ENCODE measurements at regions not wholly inside any gene's neighbourhood (a gene's known extent, or its start where the extent isn't known, plus 50 kb on each side); places are given as distances from the start of the nearest gene placed in this dataset.

- DNase-seq: no peak
These were observed 315.6 kb downstream of the RDH14 start for GRCh38 chr2:18244845-18245244.

DNA sequence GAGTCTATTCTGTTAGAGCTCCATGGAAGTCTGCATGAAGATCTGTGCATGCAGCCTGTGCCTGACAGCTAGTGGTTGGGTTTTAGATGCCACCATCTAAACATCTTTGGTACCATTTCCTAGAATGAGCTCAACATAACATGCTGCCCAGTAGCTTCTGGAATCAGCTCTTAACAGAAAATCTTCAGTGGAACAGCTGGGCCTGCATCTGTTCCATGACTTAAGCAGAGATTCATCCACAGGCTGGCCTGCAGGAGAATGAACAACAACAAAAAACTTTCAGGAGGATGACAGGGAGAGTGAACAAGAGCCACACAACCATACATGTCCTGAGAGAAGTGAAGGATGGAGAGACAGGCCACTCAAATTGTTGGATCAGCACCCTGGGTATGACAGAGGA, 316.6 kb downstream of the RDH14 start:
- no peak for DNase-seq

DNA sequence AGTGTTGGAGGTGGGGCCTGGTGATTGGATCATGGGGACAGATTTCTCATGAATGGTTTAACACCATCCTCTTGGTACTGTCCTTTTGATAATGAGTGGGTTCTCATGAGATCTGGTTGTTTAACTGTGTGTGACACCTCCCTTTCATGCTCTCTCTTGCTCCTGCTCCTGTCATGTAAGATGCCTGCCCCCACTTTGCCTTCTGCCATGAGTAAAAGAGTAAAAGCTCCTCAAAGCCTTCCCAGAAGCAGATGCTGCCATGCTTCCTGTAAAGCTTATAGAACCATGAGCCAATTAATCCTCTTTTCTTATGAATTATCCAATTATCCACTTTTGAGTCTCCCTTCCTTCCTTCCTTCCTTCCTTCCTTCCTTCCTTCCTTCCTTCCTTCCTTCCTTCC, 317.7 kb downstream of the RDH14 start:
- DNase-seq: no peak

GRCh38 chr2:18238209-18238608, 322.2 kb downstream of the RDH14 start:
- no peak for DNase-seq

DNA sequence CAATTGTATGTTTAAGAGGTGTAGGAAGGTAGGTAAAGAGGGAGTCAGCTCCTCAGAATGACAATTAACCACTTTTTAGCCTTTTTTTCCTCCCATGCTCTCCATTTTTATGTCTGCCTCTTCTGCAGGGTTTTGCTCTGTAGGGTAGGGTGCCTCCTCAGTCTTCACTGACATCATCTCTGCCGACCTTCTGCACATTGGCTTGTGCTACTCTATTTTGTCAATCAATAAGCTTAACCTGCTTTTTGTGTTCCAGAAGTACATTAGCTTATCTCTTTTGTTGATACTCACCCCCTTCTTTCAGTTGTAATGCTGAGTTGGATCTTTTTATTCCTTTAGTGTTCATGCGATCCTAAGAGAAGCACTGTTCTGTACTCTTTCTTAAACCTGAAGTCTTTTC, 323.2 kb downstream of the RDH14 start:
- DNase-seq: no peak

DNA sequence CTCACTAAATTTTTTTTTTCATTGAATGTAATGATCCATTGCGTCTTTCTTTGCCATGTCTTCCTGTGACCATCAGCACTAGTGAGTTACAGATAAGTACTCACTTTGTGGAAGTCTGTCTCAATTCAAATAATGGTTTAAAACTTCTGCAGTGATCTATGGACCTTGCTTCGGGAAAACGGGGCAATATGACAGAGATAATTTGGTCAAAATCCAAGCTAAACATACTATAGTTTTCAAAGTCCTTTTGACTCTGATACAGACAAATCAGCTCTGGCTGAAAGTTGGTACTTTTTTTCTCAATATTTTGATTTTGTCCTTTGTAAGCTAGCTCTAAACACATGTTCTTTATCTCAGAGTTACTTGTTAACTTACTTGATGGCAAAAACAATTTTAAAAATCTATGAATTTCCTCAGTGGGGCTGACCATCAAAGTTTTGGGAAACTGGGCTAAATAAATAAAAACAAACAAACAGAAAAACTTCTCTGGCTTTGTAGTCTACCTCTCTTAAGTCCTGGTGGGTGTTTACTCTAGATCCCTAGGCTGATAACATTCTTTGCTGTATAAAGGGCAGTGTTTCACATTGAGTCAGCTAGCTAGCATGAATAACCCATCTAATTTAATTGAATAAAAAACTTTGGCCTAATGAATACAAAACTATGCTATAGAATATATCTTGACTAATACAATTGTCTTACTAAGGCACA, 327.6 kb downstream of the RDH14 start:
- DNase-seq: no peak

- no peak for DNase-seq
These were observed 329.8 kb downstream of the RDH14 start for GRCh38 chr2:18230668-18231067.

- no peak for DNase-seq
These were observed 340.8 kb downstream of the RDH14 start for GRCh38 chr2:18219676-18220075.

GRCh38 chr2:18218160-18218933, 339.9 kb downstream of the KCNS3 start:
- no peak for DNase-seq

DNA sequence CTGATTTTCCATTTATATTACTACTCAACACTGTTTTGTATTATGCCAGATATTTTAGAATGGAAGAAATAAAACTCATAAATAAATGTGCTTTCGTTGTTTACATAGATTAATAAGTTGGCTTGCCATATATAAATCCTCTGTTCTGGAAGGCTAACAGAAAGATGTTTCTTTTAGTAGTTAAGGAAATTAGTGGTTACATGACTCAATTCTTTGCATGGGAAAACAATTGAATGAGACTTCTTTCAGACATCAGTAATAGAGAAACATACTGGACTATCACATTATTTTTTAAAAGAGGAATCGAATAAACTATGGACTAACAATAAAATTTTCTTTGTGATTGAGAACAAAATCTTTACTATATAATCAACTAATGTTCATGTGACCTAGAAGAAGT, 336.5 kb downstream of the KCNS3 start:
- no peak for DNase-seq

- no peak for DNase-seq
These were observed 335.5 kb downstream of the KCNS3 start for GRCh38 chr2:18213986-18214385.

DNA sequence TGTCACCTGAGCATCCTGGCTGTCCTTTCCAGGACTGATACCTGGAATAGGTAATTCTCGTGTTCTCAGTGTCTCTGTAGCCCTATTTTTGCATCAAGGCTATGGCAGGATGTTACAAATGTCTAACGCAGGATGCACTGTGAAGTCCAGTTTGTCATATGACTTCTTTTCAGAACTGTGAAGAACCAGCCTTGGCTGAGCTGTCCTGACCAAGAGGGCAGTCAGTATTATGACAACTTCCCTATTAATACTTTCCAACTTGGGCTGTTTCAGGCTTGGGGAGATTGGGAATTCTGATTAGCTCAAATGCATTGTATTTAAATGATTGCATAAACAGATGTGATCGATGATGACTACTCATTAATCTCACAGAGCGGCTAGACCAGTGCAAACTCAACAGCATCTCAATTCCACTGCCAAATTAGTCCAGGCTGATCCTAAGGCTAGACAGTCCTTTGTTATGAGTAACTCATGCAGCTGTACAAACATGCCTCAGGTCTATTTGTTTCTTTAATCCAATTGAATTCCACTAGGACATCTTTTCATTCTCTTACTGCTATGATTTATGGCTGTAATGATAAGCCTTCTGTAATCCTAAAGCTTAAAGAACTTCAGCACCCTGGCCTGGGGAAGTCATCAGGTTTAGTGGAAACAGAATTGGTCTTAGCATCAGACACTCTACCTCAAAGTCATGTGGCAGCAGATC, 331.6 kb downstream of the KCNS3 start:
- no peak for DNase-seq

- no peak for DNase-seq
These were observed 330.5 kb downstream of the KCNS3 start for GRCh38 chr2:18208956-18209355.

GRCh38 chr2:18200771-18201170, 322.3 kb downstream of the KCNS3 start:
- DNase-seq: no peak

DNA sequence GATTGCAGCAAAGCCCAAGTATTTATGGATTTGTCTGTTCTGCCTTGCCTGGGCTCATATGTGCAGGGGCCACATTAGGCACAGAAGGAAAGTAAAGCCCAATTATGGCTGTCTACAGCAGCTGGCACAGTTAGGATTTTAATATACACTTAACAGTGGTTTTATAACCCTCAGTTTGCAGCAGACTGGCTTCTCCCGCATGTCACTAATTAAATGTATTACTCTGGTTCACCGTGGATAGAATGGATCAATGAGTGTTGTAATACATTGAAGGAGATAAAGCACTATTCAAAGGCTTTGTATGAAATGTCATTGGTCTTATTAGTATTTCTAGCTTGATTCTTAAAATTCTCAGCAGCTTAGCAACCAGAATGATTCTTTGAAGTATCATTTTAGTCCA, 320.2 kb downstream of the KCNS3 start:
- DNase-seq: no peak

DNA sequence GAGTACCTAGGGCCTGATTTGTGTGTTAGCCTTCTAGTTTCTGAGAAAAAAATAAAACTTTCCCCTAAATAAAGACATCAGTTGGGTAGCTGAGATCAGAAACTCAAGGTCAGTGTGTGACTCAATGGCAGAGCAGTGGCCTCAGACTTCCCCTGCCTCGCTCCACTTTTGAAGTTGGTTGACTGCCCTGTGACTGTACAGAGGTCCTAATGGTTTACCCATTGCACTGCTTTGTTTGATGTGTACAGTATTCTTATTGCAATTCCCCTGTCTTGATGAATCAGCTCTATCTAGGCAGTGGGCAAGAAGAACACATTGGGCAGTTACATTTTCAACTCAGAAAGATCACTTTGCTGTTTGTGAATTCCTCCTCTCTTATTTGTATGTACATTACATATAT, 315.7 kb downstream of the KCNS3 start:
- no peak for DNase-seq

DNA sequence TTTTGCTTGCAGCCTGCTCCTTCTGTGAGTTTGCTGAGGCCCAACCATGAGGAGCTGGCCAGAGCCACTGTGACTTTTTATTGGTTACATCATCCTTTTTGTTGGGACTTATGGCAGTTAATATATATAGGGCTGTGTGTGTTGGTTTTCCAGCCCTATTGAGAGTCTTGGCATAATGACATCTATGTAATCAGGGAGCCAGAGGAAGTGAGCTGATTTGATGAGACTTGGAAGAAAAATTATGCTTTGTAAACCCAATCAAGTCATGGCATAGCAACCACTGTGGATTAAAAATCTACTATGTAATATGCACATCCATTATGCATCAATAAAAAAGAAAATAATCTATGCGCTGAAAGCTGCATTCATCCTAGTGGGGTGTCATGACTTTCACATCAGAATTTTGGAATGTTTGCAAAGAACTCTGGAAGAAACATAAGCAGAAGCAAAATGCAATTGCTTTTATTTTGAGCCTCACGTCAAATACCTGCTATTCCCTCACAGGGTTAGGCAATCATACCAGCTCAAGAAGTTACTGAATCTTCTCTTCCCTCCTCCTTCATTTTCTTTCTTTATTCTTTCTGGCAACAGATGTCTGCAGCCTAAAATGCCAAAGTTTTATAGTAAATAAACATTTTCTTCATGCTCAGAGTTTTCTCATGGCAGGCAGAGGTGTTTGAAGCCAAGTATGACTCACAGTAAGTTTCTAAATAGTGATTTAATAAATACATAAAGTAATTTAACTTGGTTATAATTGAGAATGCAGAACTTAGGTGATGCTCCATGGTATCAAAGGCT, 308.5 kb downstream of the KCNS3 start:
- DNase-seq: no peak

DNA sequence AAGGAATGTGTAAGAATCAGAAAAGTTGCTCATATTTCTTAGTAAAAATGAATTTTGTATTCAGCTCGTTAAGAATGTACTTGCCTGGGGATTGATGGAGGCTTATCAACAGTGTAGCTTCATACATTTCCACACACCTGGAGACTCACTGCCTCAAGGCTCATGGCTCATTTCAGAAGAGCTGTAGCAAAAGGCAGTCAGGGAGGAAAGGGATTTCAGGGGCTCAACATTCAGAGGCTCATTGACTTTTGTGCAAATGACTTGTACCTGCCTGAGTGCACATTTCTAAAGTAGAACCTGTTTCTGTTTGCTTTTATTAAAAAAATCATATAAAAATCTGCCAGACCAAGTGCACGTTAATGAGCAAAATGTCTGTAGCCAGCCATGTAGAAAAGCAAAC, 304.4 kb downstream of the KCNS3 start:
- no peak for DNase-seq

- DNase-seq: no peak
These were observed 302.4 kb downstream of the KCNS3 start for GRCh38 chr2:18180912-18181311.

DNA sequence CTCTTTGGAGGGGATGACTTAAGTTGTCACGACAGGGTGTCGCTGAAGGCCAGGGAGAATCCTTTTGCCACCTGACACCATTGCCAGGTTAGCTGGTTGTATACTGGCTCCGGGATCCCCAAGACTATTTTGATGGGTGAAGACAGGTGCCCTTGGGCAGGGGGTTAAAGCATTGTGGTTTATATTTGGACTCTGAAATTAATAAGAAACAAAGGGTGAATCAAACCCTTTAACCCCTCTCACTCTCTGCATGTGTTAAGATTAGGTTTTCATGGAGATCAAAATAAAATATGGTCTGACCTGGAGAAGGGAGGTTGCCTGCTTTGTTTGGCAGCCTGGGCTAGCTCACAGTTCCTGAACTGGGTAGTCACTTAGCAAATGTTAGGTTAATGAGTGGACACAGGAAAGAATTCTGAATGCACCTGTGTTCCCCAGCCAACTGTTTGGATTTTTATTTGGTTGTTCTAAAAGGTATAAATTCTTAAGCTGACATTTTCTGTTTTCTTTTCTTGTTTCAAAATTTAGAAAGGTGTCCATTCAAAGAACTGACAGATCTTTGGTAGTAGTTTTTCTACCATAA, 301.7 kb downstream of the KCNS3 start:
- DNase-seq: no peak

DNA sequence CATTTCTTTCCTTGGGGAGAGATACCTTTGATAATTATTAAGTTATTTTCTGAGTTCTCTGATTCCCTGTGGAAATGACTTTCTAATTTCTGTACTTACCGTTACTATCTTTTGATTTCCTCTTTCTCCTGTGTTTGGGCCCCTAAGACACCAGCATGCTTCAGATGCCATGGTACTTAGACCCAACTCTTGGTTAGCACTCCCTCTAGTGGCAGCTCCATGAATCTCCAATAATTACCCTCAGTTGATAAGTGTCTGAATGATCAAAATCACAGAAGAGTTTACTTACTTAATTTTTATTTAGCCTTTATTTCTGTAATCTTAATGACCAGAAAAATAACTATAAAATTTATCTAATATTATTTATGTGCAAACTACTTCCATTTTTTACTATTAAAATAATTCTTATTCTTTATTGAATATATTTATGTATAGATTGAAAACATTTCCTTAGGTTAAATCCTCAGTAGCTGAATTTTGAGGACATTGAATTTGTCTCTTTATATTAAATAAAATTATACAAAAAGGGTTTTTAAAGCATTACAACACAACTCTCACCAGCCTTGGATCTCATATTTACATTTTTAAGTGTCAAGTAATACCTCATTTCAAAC, 300.4 kb downstream of the KCNS3 start:
- peak; percentile 31 for DNase-seq

GRCh38 chr2:18176679-18177215, 298.3 kb downstream of the KCNS3 start:
- no peak for DNase-seq
